ENCODE measurements at regions not wholly inside any gene's neighbourhood (a gene's known extent, or its start where the extent isn't known, plus 50 kb on each side); places are given as distances from the start of the nearest gene placed in this dataset.
A peak's percentile ranks its signal among the peaks of the same experiment; 100 is the strongest.

DNA sequence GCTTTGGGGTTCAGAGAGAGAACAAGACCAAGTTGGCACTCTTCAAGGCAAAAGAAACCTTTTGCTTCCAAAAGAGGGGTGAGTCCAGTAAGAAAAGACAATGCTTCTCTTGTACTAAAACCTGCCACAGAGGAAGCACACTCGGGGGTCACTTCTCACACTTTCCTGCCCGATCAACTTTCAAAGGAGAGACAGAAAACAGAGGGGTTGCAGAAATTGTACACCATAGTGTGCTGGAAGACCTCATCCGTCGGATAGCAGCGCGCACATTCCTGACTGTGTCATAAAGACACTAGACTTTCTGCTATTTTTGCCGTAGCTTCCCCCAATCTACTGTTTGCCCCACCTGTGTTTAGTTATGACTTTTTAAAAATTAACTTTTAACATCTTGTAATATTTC, 66.9 kb downstream of the OR2K2 start:
- no peaks in the 10 kb centered on the region for H3K36me3 ChIP-seq
- no peaks in the 10 kb centered on the region for H3K27me3 ChIP-seq
- peaks cover 0 to 5% (median 0%) of the 10 kb centered on the region in 4 donors for H3K9me3 ChIP-seq
- H3K4me1 ChIP-seq, result no peaks in the 10 kb centered on the region
- no peak for DNase-seq (ENCODE audit: low spot score in 2 of 2)
- H3K4me3 ChIP-seq, result no peak overlapping the region
- 52 to 56% methylated on average over 7 of the region's 7 CpGs for WGBS, 2 donors
- no peak overlapping the region for H3K27ac ChIP-seq
- TF ChIP-seq, protein P1, sequence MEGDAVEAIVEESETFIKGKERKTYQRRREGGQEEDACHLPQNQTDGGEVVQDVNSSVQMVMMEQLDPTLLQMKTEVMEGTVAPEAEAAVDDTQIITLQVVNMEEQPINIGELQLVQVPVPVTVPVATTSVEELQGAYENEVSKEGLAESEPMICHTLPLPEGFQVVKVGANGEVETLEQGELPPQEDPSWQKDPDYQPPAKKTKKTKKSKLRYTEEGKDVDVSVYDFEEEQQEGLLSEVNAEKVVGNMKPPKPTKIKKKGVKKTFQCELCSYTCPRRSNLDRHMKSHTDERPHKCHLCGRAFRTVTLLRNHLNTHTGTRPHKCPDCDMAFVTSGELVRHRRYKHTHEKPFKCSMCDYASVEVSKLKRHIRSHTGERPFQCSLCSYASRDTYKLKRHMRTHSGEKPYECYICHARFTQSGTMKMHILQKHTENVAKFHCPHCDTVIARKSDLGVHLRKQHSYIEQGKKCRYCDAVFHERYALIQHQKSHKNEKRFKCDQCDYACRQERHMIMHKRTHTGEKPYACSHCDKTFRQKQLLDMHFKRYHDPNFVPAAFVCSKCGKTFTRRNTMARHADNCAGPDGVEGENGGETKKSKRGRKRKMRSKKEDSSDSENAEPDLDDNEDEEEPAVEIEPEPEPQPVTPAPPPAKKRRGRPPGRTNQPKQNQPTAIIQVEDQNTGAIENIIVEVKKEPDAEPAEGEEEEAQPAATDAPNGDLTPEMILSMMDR (IDR thresholded peaks at IDR 0.05), result no peak
- TF ChIP-seq POLR2A (IDR thresholded peaks at IDR 0.05), result no peak

DNA sequence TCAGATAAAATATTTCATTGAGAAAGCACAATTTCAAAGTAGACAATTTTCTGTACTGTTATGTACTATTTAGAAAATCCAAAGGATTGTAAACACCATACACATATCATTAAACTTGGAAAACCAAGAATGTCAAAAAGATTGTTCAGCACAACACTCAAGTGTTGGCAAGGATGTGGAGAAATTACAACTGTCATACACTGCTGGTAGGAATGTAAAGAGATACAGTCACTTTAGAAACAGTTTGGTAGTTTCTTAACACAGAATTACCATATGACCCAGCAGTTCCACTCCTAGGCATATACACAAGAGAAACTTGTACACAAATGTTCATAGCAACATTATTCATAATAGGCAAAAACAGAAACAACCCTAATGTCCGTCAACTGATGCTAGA, 71.2 kb downstream of the OR2K2 start:
- no peaks in the 10 kb centered on the region for H3K9me3 ChIP-seq
- DNase-seq (ENCODE audit: low spot score in 2 of 2), result no peak
- WGBS, 2 donors, result 87 to 90% methylated on average over 1 of the region's 1 CpG
- no peaks in the 10 kb centered on the region for H3K4me1 ChIP-seq
- TF ChIP-seq EP300 (IDR thresholded peaks at IDR 0.05) (no peak), POLR2A (IDR thresholded peaks at IDR 0.05) (no peak)
- TF ChIP-seq, protein P1 (IDR thresholded peaks at IDR 0.05), result no peak
- H3K36me3 ChIP-seq, result no peaks in the 10 kb centered on the region
- no peaks in the 10 kb centered on the region for H3K27me3 ChIP-seq
- H3K4me3 ChIP-seq, result no peak overlapping the region
- H3K27ac ChIP-seq, result peak overlapping the region in 2 of 4 donors; percentile 60 to 68

DNA sequence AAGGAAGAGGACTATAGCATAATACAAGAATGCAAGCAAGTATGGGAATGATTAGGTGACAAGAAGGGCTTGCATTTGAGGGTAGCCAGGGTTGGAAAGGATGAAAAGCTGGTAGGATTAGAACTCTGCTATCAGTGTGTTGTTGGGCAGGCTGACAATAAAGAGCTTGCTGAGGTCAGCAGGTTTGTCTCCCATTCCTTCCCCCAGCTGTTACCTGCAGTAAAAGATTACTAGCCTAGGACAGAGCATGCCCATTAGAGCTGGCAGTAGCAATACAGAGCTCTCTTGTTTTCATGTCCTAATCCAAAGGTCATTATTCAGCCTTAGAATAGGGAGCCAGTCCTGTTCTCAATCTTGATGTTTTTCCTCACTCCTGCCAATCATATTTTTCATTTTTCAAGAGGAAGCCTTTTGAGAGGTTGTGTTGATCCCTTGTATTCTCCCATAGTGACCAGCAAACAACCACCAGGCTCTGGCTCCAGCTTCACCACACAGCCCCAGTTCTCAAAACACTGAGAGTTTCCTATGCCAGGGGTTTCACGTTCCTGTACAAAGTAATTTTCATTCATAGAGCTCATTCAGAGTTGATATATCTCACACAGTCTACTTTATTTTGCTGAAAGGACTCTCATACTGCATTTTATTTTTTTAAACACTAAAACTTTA, 71.7 kb downstream of the OR2K2 start:
- peak overlapping the region in 2 of 4 donors; percentile 60 to 68 for H3K27ac ChIP-seq
- DNase-seq (ENCODE audit: low spot score in 2 of 2), result no peak

DNA sequence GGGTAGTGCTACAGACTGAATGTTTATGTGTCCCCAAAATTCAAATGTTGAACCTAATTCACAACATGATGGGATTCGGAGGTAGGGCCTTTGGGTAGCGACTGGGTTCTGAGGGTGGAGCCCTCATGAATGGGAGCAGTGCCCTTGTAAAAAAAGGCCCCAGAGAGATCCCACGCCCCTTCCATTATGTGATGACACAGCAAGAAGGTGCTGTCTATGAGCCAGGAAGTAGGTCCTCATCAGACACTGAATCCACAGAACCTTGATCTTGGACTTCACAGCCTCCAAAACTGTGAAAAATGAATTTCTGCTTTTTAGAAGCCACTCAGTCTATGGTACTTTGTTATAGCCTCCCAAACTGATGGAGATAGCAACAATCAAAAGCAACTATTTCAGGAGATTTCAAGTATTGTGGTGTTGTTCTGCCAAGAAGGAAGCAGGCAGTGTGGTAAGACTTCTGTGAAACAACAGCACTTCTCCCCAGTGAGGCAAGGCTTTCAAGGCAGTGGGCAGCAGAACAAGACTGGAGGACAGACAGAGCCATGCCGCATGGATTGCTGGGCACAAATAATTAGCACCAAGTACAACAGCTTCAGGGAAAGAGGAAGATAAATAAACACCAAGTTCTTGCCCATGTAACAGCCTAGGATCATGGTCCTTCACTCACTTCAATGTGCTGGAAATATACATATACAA, 76.1 kb downstream of the OR2K2 start:
- Histone ChIP-seq H3K4me1 (peaks cover 0 to 3% (median 0%) of the 10 kb centered on the region in 4 donors), H3K9me3 (no peaks in the 10 kb centered on the region), H3K4me3 (no peak overlapping the region), H3K27ac (no peak overlapping the region), H3K27me3 (no peaks in the 10 kb centered on the region), H3K36me3 (no peaks in the 10 kb centered on the region)
- DNase-seq (ENCODE audit: low spot score in 2 of 2), result no peak
- 88 to 96% methylated on average over 4 of the region's 4 CpGs for WGBS, 2 donors
- TF ChIP-seq POLR2A (IDR thresholded peaks at IDR 0.05) (no peak), EP300 (IDR thresholded peaks at IDR 0.05) (peak in 1 of 2 donors; percentile 14)

More for the DNA sequence above, 71.7 kb downstream of the OR2K2 start:
- no peaks in the 10 kb centered on the region for H3K4me1 ChIP-seq
- H3K27me3 ChIP-seq, result no peaks in the 10 kb centered on the region
- TF ChIP-seq POLR2A (IDR thresholded peaks at IDR 0.05) (no peak), EP300 (IDR thresholded peaks at IDR 0.05) (peak; percentile 32 to 53)
- TF ChIP-seq, protein P1 (IDR thresholded peaks at IDR 0.05), result no peak
- H3K4me3 ChIP-seq, result no peak overlapping the region
- WGBS, 2 donors, result 30 to 42% methylated on average over 1 of the region's 1 CpG
- H3K36me3 ChIP-seq, result no peaks in the 10 kb centered on the region
- H3K9me3 ChIP-seq, result no peaks in the 10 kb centered on the region

DNA sequence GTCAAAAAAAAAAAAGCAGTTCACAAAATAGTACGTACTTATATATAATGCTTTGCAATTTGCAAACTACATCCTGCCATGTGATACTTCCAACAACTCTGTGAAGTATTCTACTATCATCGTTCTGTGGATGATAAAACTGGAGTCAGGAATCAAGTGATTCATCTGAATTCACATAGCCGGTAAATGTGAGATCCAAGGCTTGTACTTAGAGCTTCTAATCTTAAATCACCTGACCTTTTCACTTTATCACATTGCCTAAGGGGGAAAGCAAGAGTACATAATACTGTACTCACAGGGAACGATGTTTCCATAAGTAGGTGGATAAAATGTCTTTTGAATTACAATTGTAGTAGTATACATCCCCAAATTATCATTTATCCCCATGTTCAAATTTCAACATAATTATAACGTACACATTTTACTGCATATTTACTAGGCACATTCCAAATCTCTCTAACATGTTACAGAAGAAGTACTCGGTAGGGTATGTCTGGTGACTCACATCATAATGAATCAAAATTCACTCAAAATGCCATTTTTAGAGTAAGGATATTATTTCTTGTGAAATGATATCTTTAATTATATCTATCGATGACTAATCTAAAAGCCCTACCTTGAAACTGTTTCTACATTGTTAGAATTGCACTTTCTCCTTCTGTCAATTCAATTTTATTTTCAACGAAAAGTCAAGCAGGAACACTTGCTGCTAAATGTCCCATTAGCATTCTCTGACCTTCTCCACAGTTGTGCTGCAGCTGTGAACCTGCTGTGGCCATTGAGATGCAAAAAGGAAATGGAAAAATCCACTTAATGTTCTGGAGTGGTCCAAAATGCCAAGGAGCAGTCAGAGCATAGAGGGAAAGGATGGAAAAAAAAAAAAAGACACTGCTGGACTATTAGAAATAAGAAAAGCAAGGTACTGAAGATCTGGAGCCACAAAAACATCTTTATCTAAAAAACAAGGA, 78.9 kb downstream of the OR2K2 start:
- Histone ChIP-seq H3K9me3 (no peaks in the 10 kb centered on the region), H3K27ac (no peak overlapping the region), H3K27me3 (no peaks in the 10 kb centered on the region), H3K4me3 (no peak overlapping the region), H3K4me1 (peaks cover 0 to 3% (median 0%) of the 10 kb centered on the region in 4 donors), H3K36me3 (no peaks in the 10 kb centered on the region)
- 72 to 76% methylated on average over 8 of the region's 8 CpGs for WGBS, 2 donors
- DNase-seq (ENCODE audit: low spot score in 2 of 2), result no peak
- no peak for TF ChIP-seq POLR2A (IDR thresholded peaks at IDR 0.05)
- TF ChIP-seq, protein P1 (IDR thresholded peaks at IDR 0.05), result no peak
